ENCODE measurements at regions not wholly inside any gene's neighbourhood (a gene's known extent, or its start where the extent isn't known, plus 50 kb on each side); places are given as distances from the start of the nearest gene placed in this dataset.

GRCh38 chr13:33547035-33547434 lies 261.5 kb upstream of the STARD13 start:
- Histone ChIP-seq H3K56ac (ENCODE audit: extremely low read depth, insufficient read depth, low read length) (no peak overlapping the region), H2AK9ac (replicated peaks; ENCODE audit: low read depth, low read length, poor library complexity) (no peak overlapping the region), H2BK20ac (ENCODE audit: low read depth, low read length) (no peak overlapping the region), H2BK15ac (ENCODE audit: low read depth, low read length) (no peak overlapping the region), H4K91ac (ENCODE audit: insufficient read depth, low read depth, low read length) (no peak overlapping the region), H3K4ac (ENCODE audit: low read depth, low read length) (no peak overlapping the region), H3K4me3 (ENCODE audit: insufficient read depth, low read depth, low read length) (no peak overlapping the region), H4K8ac (ENCODE audit: low read depth in 2 of 2, low read length in 2 of 2) (no peak overlapping the region), H3K4me2 (ENCODE audit: low read depth, low read length) (no peak overlapping the region), H4K20me1 (ENCODE audit: insufficient read depth, low read length) (no peaks in the 10 kb centered on the region), H2BK120ac (ENCODE audit: low read depth, low read length) (no peak overlapping the region), H3K9ac (ENCODE audit: low read depth, low read length) (no peak overlapping the region), H3K36me3 (ENCODE audit: control insufficient read depth, insufficient read depth, low read length) (no peaks in the 10 kb centered on the region), H3K27ac (ENCODE audit: insufficient read depth, low read length) (no peak overlapping the region), H3K4me1 (ENCODE audit: control insufficient read depth, insufficient read depth, low read length) (peaks cover 4% of the 10 kb centered on the region; the same call in 1 of the 2 replicates), H3K27me3 (ENCODE audit: control insufficient read depth, insufficient read depth, low read length) (no peaks in the 10 kb centered on the region), H2AK5ac (ENCODE audit: low read depth, low read length) (no peak overlapping the region), H3K23ac (ENCODE audit: low read depth, low read length) (no peak overlapping the region), H3K9me3 (ENCODE audit: control insufficient read depth, insufficient read depth, low read length) (no peaks in the 10 kb centered on the region), H4K5ac (ENCODE audit: low read depth, low read length) (no peak overlapping the region), H3K79me1 (ENCODE audit: low read depth in 1 of 2, low read length in 2 of 2) (0 out of 4 replicates have a peak, but pooled peaks cover 3 to 7% of the 10 kb centered on the region in 2 experiments), H2BK5ac (ENCODE audit: low read depth, low read length, poor library complexity, severe bottlenecking) (no peak overlapping the region), H3K18ac (ENCODE audit: low read depth, low read length) (no peak overlapping the region), H2AFZ (replicated peaks; ENCODE audit: low read length, poor library complexity) (no peak overlapping the region), H3K14ac (replicated peaks; ENCODE audit: low read depth, low read length) (no peak overlapping the region), H3K9me1 (ENCODE audit: insufficient read depth, low read length) (no peaks in the 10 kb centered on the region)
- intact Hi-C loops (cut with micrococcal nuclease) (loop anchor here (1.0 to 10.0 kb wide), 2 partner anchors 176 to 902 kb away; no protein-coding TSS in a partner anchor), in situ Hi-C loops (cut with MboI; ENCODE audit: low sequenced_read_pairs) (loop anchor here (10.0 kb wide), 1 partner anchor 962 kb away; the partner anchor contains the start of gene PDS5B), dilution Hi-C loops (cut with HindIII; ENCODE audit: low sequenced_read_pairs, unreplicated experiment) (no loop called here)
- DNase-seq (no peak), ATAC-seq (ENCODE audit: low read depth) (no peak)
- no peak for TF ChIP-seq CEBPB (IDR thresholded peaks at IDR 0.05; ENCODE audit: low read depth, low read length)
- no peak for TF ChIP-seq MXI1 (IDR thresholded peaks at IDR 0.05; ENCODE audit: borderline replicate concordance, low read depth, low read length)
- TF ChIP-seq, protein P1, sequence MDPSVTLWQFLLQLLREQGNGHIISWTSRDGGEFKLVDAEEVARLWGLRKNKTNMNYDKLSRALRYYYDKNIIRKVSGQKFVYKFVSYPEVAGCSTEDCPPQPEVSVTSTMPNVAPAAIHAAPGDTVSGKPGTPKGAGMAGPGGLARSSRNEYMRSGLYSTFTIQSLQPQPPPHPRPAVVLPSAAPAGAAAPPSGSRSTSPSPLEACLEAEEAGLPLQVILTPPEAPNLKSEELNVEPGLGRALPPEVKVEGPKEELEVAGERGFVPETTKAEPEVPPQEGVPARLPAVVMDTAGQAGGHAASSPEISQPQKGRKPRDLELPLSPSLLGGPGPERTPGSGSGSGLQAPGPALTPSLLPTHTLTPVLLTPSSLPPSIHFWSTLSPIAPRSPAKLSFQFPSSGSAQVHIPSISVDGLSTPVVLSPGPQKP (IDR thresholded peaks at IDR 0.05; ENCODE audit: borderline replicate concordance, low read depth, low read length) = no peak
- TF ChIP-seq SMC3 (IDR thresholded peaks at IDR 0.05; ENCODE audit: low read depth, low read length) = no peak
- no peak for TF ChIP-seq RFX5 (IDR thresholded peaks at IDR 0.05; ENCODE audit: low read depth, low read length)
- no peak for TF ChIP-seq MAFK (IDR thresholded peaks at IDR 0.05; ENCODE audit: low read depth, low read length)
- TF ChIP-seq RCOR1 (IDR thresholded peaks at IDR 0.05; ENCODE audit: insufficient replicate concordance, low read length) = no peak
- TF ChIP-seq RAD21 (IDR thresholded peaks at IDR 0.05; ENCODE audit: low read length) = no peak
- no peak for TF ChIP-seq NFE2L2 (IDR thresholded peaks at IDR 0.05; ENCODE audit: low read depth, low read length)
- TF ChIP-seq POLR2A (IDR thresholded peaks at IDR 0.05; ENCODE audit: low read depth, low read length) = no peak
- TF ChIP-seq USF2 (IDR thresholded peaks at IDR 0.05; ENCODE audit: low read depth, low read length) = no peak
- TF ChIP-seq CTCF (conservative IDR thresholded peaks at IDR 0.05; ENCODE audit: low read depth, low read length) = no peak
- CTCF ChIA-PET = interaction anchor here (0.6 to 1.2 kb wide), 2 partner anchors 177 to 917 kb away, joined by 3 to 5 read pairs; no protein-coding TSS in a partner anchor
- POLR2A ChIA-PET (ENCODE audit: unreplicated experiment) = interaction anchor here (0.7 kb wide), 1 partner anchor 365 kb away, joined by 3 read pairs; no protein-coding TSS in a partner anchor
- no CpG with 5 or more reads among the region's 1 CpG for WGBS, 2 experiments (ENCODE audit: extremely low coverage in 2 of 2, insufficient read length in 1 of 2)
- no TSS peak for BruUV-seq (replicated peaks)

Data from IMR-90 (cell line).